DMS114 treated with DMSO at 0.1 percent for 48 hours (cell line): ENCODE measurements at regions not wholly inside any gene's neighbourhood (a gene's known extent, or its start where the extent isn't known, plus 50 kb on each side); places are given as distances from the start of the nearest gene placed in this dataset.
"Not testable (repeated sequence)": the region's sequence is repeated elsewhere in the genome, so short reads cannot be mapped to it uniquely, and the experiment has no call there.

ENCODE experiments used
- DNase-seq: peaks from one replicate; lab custom pipeline; 2025; ENCODE audit not compliant: unreplicated experiment; lab: John Stamatoyannopoulos, UW

- DNase-seq = no peak
Measured at GRCh38 chr3:101913168-101913567, 63.9 kb downstream of the NFKBIZ start.

GRCh38 chr3:101917761-101918160, 68.4 kb downstream of the NFKBIZ start:
- not testable (repeated sequence) for DNase-seq

GRCh38 chr3:101922151-101922725, 72.9 kb downstream of the NFKBIZ start:
- not testable (repeated sequence) for DNase-seq

- DNase-seq = not testable (repeated sequence)
Measured at GRCh38 chr3:101924621-101925020, 75.3 kb downstream of the NFKBIZ start.

GRCh38 chr3:101925124-101925523, 75.8 kb downstream of the NFKBIZ start:
- DNase-seq = not testable (repeated sequence)

- DNase-seq = no peak
Measured at GRCh38 chr3:101925564-101925963, 76.2 kb downstream of the NFKBIZ start.

GRCh38 chr3:101926594-101927105, 77.3 kb downstream of the NFKBIZ start:
- no peak for DNase-seq

GRCh38 chr3:101928890-101929289, 79.6 kb downstream of the NFKBIZ start:
- no peak for DNase-seq

- no peak for DNase-seq
Measured at GRCh38 chr3:101931081-101931480, 81.8 kb downstream of the NFKBIZ start.

GRCh38 chr3:101932326-101933068, 83.2 kb downstream of the NFKBIZ start:
- DNase-seq = no peak

- DNase-seq = no peak
Measured at GRCh38 chr3:101936419-101937356, 87.4 kb downstream of the NFKBIZ start.

GRCh38 chr3:101938262-101938847, 89.0 kb downstream of the NFKBIZ start:
- no peak for DNase-seq

GRCh38 chr3:101939361-101940049, 90.2 kb downstream of the NFKBIZ start:
- DNase-seq = no peak

GRCh38 chr3:101940521-101941317, 91.4 kb downstream of the NFKBIZ start:
- no peak for DNase-seq

GRCh38 chr3:101941318-101942040, 92.2 kb downstream of the NFKBIZ start:
- no peak for DNase-seq

GRCh38 chr3:101942356-101942755, 93.0 kb downstream of the NFKBIZ start:
- no peak for DNase-seq

- no peak for DNase-seq
Measured at GRCh38 chr3:101943029-101943428, 93.7 kb downstream of the NFKBIZ start.

- DNase-seq = no peak
Measured at GRCh38 chr3:101944308-101944707, 95.0 kb downstream of the NFKBIZ start.

- no peak for DNase-seq
Measured at GRCh38 chr3:101945980-101946379, 96.7 kb downstream of the NFKBIZ start.
